OCI-LY7 (cell line): ENCODE measurements at regions not wholly inside any gene's neighbourhood (a gene's known extent, or its start where the extent isn't known, plus 50 kb on each side); places are given as distances from the start of the nearest gene placed in this dataset.

ENCODE experiments used
- BruUV-seq: library from RNA; stranded (reverse); fragments of 400-500 nt; replicated peaks from 2 replicates; lab custom pipeline; 2021; lab: Mats Ljungman, UMichigan
- CTCF ChIA-PET: fragments of 300-600 bp; sonication (Branson Sonifier 250); formaldehyde crosslinking; loops from one replicate; lab custom pipeline; 2022; ENCODE audit warnings: antibody characterized with exemption; ENCODE audit not compliant: unreplicated experiment; lab: Charles Lee
- POLR2A ChIA-PET: fragments of 300-600 bp; sonication (Branson Sonifier 250); formaldehyde crosslinking; loops from one replicate; lab custom pipeline; 2022; ENCODE audit warnings: antibody characterized with exemption; lab: Charles Lee
- DNase-seq: peaks from one replicate; pipeline ENCODE4 v3.0.0-alpha.2; 2015; ENCODE audit warnings: low spot score
- H2AFZ ChIP-seq: fragments of 200-600 bp; sonication (generic), shearing (Covaris generic); 2 replicates; pipeline ENCODE4 v1.6.1; 2014; ENCODE audit warnings: mild to moderate bottlenecking, antibody characterized with exemption, low read length, moderate library complexity
- H3K27ac ChIP-seq: fragments of 200-600 bp; sonication (generic); 2 replicates; pipeline ENCODE4 v1.5.1; 2014; ENCODE audit warnings: mixed run types, low read depth, mild to moderate bottlenecking, moderate library complexity, low read length, inconsistent platforms; ENCODE audit not compliant: poor library complexity, severe bottlenecking
- H3K36me3 ChIP-seq: fragments of 200-600 bp; sonication (generic); 2 replicates; pipeline ENCODE4 v1.6.1; 2014; ENCODE audit warnings: mild to moderate bottlenecking, antibody characterized with exemption, low read length, moderate library complexity, mixed read lengths; ENCODE audit not compliant: insufficient read depth
- H3K4me1 ChIP-seq: fragments of 200-600 bp; sonication (generic); 2 replicates; pipeline ENCODE4 v1.5.1; 2014; ENCODE audit warnings: mild to moderate bottlenecking, low read length; ENCODE audit not compliant: insufficient read depth, poor library complexity, severe bottlenecking
- H3K4me2 ChIP-seq: fragments of 200-600 bp; sonication (generic); 2 replicates; pipeline ENCODE4 v1.6.1; 2014; ENCODE audit warnings: mild to moderate bottlenecking, low read length
- H3K4me3 ChIP-seq: fragments of 200-600 bp; sonication (generic); 2 replicates; pipeline ENCODE4 v1.5.1; 2014; ENCODE audit warnings: mild to moderate bottlenecking, low read depth, low read length; ENCODE audit not compliant: poor library complexity, severe bottlenecking
- H3K79me2 ChIP-seq: fragments of 200-600 bp; sonication (generic); 2 replicates; pipeline ENCODE4 v1.6.1; 2016; ENCODE audit warnings: low read depth, mild to moderate bottlenecking, low read length, moderate library complexity, mixed read lengths; ENCODE audit not compliant: insufficient read depth
- H3K9me2 ChIP-seq: fragments of 200-600 bp; sonication (generic); 2 replicates; pipeline ENCODE4 v1.6.1; 2016; ENCODE audit warnings: mild to moderate bottlenecking, low read length, mixed read lengths; ENCODE audit not compliant: insufficient read depth
- H3K9me3 ChIP-seq: fragments of 200-600 bp; sonication (generic); 2 replicates; pipeline ENCODE4 v1.6.1; 2014; ENCODE audit warnings: mild to moderate bottlenecking, mixed run types, low read length, mixed read lengths
- H4K20me1 ChIP-seq: fragments of 200-600 bp; sonication (generic); 2 replicates; pipeline ENCODE4 v1.6.1; 2014; ENCODE audit warnings: mild to moderate bottlenecking, antibody characterized with exemption, low read length, moderate library complexity, mixed read lengths; ENCODE audit not compliant: insufficient read depth
- CTCF ChIP-seq: fragments of 200-600 bp; sonication (generic); conservative IDR thresholded peaks from 2 replicates; pipeline ENCODE4 v1.5.1; 2014; ENCODE audit warnings: mild to moderate bottlenecking, antibody characterized with exemption, low read length, moderate library complexity, mixed read lengths
- EZH2phosphoT487 ChIP-seq: fragments of 200-600 bp; sonication (generic); IDR thresholded peaks from 2 replicates; pipeline ENCODE4 v1.6.1; 2018; ENCODE audit warnings: low read depth, borderline replicate concordance, mild to moderate bottlenecking, mixed run types, antibody characterized with exemption, low read length, moderate library complexity, mixed read lengths
- intact Hi-C: fragments of 100-400 bp; cut with micrococcal nuclease; formaldehyde crosslinking; loops from one replicate; pipeline ENCODE4 v1.10.0; 2022; ENCODE audit not compliant: unreplicated experiment

- no peaks in the 10 kb centered on the region for H3K4me1 ChIP-seq
- no TSS peak for BruUV-seq
- no peaks in the 10 kb centered on the region for H3K36me3 ChIP-seq
- no peaks in the 10 kb centered on the region for H4K20me1 ChIP-seq
- no peak overlapping the region for H3K4me2 ChIP-seq
- no peak overlapping the region for H2AFZ ChIP-seq
- TF ChIP-seq EZH2phosphoT487 (no peak), CTCF (no peak)
- H3K9me2 ChIP-seq, result no peaks in the 10 kb centered on the region
- H3K27ac ChIP-seq, result no peak overlapping the region
- ChIA-PET POLR2A (interaction anchor here (0.6 kb wide), 1 partner anchor 601 kb away, joined by 3 read pairs; no protein-coding TSS in a partner anchor), CTCF (no interaction called here)
- intact Hi-C loops, result no loop called here
- H3K9me3 ChIP-seq, result no peaks in the 10 kb centered on the region
- DNase-seq, result no peak
- H3K4me3 ChIP-seq, result no peak overlapping the region
- no peaks in the 10 kb centered on the region for H3K79me2 ChIP-seq
Observed at GRCh38 chr22:34805771-34806170, 260.2 kb upstream of the ISX start.

GRCh38 chr22:34808618-34809017 lies 257.3 kb upstream of the ISX start:
- Histone ChIP-seq H4K20me1 (no peaks in the 10 kb centered on the region), H2AFZ (no peak overlapping the region), H3K4me2 (no peak overlapping the region), H3K79me2 (no peaks in the 10 kb centered on the region), H3K36me3 (no peaks in the 10 kb centered on the region), H3K9me3 (no peaks in the 10 kb centered on the region), H3K4me1 (no peaks in the 10 kb centered on the region), H3K9me2 (no peaks in the 10 kb centered on the region), H3K27ac (no peak overlapping the region), H3K4me3 (no peak overlapping the region)
- TF ChIP-seq EZH2phosphoT487, result no peak
- no peak for TF ChIP-seq CTCF
- POLR2A ChIA-PET, result no interaction called here
- intact Hi-C loops, result no loop called here
- no peak for DNase-seq
- CTCF ChIA-PET, result no interaction called here
- no TSS peak for BruUV-seq

GRCh38 chr22:34812631-34813030 lies 253.3 kb upstream of the ISX start:
- Histone ChIP-seq H3K4me2 (no peak overlapping the region), H3K79me2 (no peaks in the 10 kb centered on the region), H3K9me3 (no peaks in the 10 kb centered on the region), H3K9me2 (no peaks in the 10 kb centered on the region), H3K4me3 (no peak overlapping the region), H2AFZ (no peak overlapping the region), H3K27ac (no peak overlapping the region), H4K20me1 (no peaks in the 10 kb centered on the region), H3K4me1 (no peaks in the 10 kb centered on the region), H3K36me3 (no peaks in the 10 kb centered on the region)
- no peak for DNase-seq
- no TSS peak for BruUV-seq
- TF ChIP-seq EZH2phosphoT487, result no peak
- TF ChIP-seq CTCF, result no peak
- intact Hi-C loops, result no loop called here
- ChIA-PET CTCF (no interaction called here), POLR2A (no interaction called here)
